ENCODE measurements at regions not wholly inside any gene's neighbourhood (a gene's known extent, or its start where the extent isn't known, plus 50 kb on each side); places are given as distances from the start of the nearest gene placed in this dataset.
"Not testable (repeated sequence)": the region's sequence is repeated elsewhere in the genome, so short reads cannot be mapped to it uniquely, and the experiment has no call there.

- peaks cover 1% of the 10 kb centered on the region for H3K9me3 Mint-ChIP-seq (ENCODE audit: unreplicated experiment)
- no peaks in the 10 kb centered on the region for H3K4me1 Mint-ChIP-seq (ENCODE audit: low read depth, unreplicated experiment)
- H3K36me3 Mint-ChIP-seq (ENCODE audit: unreplicated experiment) = no peaks in the 10 kb centered on the region
- TF ChIP-seq CTCF (IDR thresholded peaks at IDR 0.05; ENCODE audit: partially characterized antibody, unreplicated experiment) = no peak
- no peaks in the 10 kb centered on the region for H3K27me3 Mint-ChIP-seq (ENCODE audit: unreplicated experiment)
- DNase-seq = no peak
- H3K27ac Mint-ChIP-seq (ENCODE audit: unreplicated experiment) = no peak overlapping the region
- H3K4me3 Mint-ChIP-seq (ENCODE audit: unreplicated experiment) = no peak overlapping the region
Measured at GRCh38 chr12:97877404-97877803, 414.8 kb downstream of the RMST start.

- Mint-ChIP-seq H3K4me1 (ENCODE audit: low read depth, unreplicated experiment) (no peaks in the 10 kb centered on the region), H3K36me3 (ENCODE audit: unreplicated experiment) (no peaks in the 10 kb centered on the region), H3K4me3 (ENCODE audit: unreplicated experiment) (no peak overlapping the region), H3K27ac (ENCODE audit: unreplicated experiment) (no peak overlapping the region), H3K9me3 (ENCODE audit: unreplicated experiment) (no peaks in the 10 kb centered on the region), H3K27me3 (ENCODE audit: unreplicated experiment) (no peaks in the 10 kb centered on the region)
- no peak for DNase-seq
- no peak for TF ChIP-seq CTCF (IDR thresholded peaks at IDR 0.05; ENCODE audit: partially characterized antibody, unreplicated experiment)
Measured at GRCh38 chr12:97886511-97887176, 424.0 kb downstream of the RMST start.

GRCh38 chr12:97897881-97898280 is 435.3 kb downstream of the RMST start:
- H3K9me3 Mint-ChIP-seq (ENCODE audit: unreplicated experiment); H3K27me3 Mint-ChIP-seq (ENCODE audit: unreplicated experiment); H3K4me3 Mint-ChIP-seq (ENCODE audit: unreplicated experiment); DNase-seq; H3K4me1 Mint-ChIP-seq (ENCODE audit: low read depth, unreplicated experiment); H3K36me3 Mint-ChIP-seq (ENCODE audit: unreplicated experiment); H3K27ac Mint-ChIP-seq (ENCODE audit: unreplicated experiment): not testable (repeated sequence)

GRCh38 chr12:97899529-97899928 is 436.9 kb downstream of the RMST start:
- Mint-ChIP-seq H3K4me3 (ENCODE audit: unreplicated experiment) (no peak overlapping the region), H3K27me3 (ENCODE audit: unreplicated experiment) (no peaks in the 10 kb centered on the region), H3K36me3 (ENCODE audit: unreplicated experiment) (no peaks in the 10 kb centered on the region), H3K9me3 (ENCODE audit: unreplicated experiment) (no peaks in the 10 kb centered on the region), H3K4me1 (ENCODE audit: low read depth, unreplicated experiment) (no peaks in the 10 kb centered on the region), H3K27ac (ENCODE audit: unreplicated experiment) (no peak overlapping the region)
- DNase-seq = no peak
- TF ChIP-seq CTCF (IDR thresholded peaks at IDR 0.05; ENCODE audit: partially characterized antibody, unreplicated experiment) = no peak

- no peak overlapping the region for H3K4me3 Mint-ChIP-seq (ENCODE audit: unreplicated experiment)
- no peaks in the 10 kb centered on the region for H3K36me3 Mint-ChIP-seq (ENCODE audit: unreplicated experiment)
- no peak for TF ChIP-seq CTCF (IDR thresholded peaks at IDR 0.05; ENCODE audit: partially characterized antibody, unreplicated experiment)
- no peaks in the 10 kb centered on the region for H3K9me3 Mint-ChIP-seq (ENCODE audit: unreplicated experiment)
- H3K27me3 Mint-ChIP-seq (ENCODE audit: unreplicated experiment) = no peaks in the 10 kb centered on the region
- H3K27ac Mint-ChIP-seq (ENCODE audit: unreplicated experiment) = no peak overlapping the region
- no peaks in the 10 kb centered on the region for H3K4me1 Mint-ChIP-seq (ENCODE audit: low read depth, unreplicated experiment)
- DNase-seq = no peak
Measured at GRCh38 chr12:97899956-97900355, 437.4 kb downstream of the RMST start.

Data from glutamatergic neuron (in vitro differentiated cells).